Neural cell (in vitro differentiated cells): ENCODE measurements at regions not wholly inside any gene's neighbourhood (a gene's known extent, or its start where the extent isn't known, plus 50 kb on each side); places are given as distances from the start of the nearest gene placed in this dataset.

Source experiments
- H2AFZ ChIP-seq: fragments of 200-600, 300-800 bp; sonication (generic), shearing (Covaris generic); 2 replicates; pipeline ENCODE4 v1.6.0; 2014; ENCODE audit warnings: low read depth, mild to moderate bottlenecking, antibody characterized with exemption, low read length, moderate library complexity
- H3F3A ChIP-seq: fragments of 200-600 bp; shearing (Covaris generic); 2 replicates; pipeline ENCODE4 v1.6.1; 2016; ENCODE audit warnings: mild to moderate bottlenecking, moderate library complexity, mixed read lengths, antibody characterized with exemption, low read length; ENCODE audit not compliant: insufficient read depth, poor library complexity, severe bottlenecking
- H3K27ac ChIP-seq: fragments of 200-600, 300-800 bp; sonication (generic), shearing (Covaris generic); 2 replicates; pipeline ENCODE4 v1.5.1; 2014; ENCODE audit warnings: mild to moderate bottlenecking, low read length, moderate library complexity
- H3K27me3 ChIP-seq: fragments of 300-800, 200-600 bp; sonication (generic), shearing (Covaris generic); 2 replicates; pipeline ENCODE4 v1.6.0; 2014; ENCODE audit warnings: mild to moderate bottlenecking, low read depth, low read length, moderate library complexity; ENCODE audit not compliant: insufficient read depth
- H3K36me3 ChIP-seq: fragments of 300-800, 200-600 bp; sonication (generic), shearing (Covaris generic); 2 replicates; pipeline ENCODE4 v1.5.1; 2014; ENCODE audit warnings: mild to moderate bottlenecking, antibody characterized with exemption, low read length, moderate library complexity; ENCODE audit not compliant: insufficient read depth
- H3K4me2 ChIP-seq: fragments of 300-800, 200-600 bp; sonication (generic), shearing (Covaris generic); 2 replicates; pipeline ENCODE4 v1.6.0; 2014; ENCODE audit warnings: mild to moderate bottlenecking, low read length
- H3K4me3 ChIP-seq: fragments of 300-800, 200-600 bp; sonication (generic), shearing (Covaris generic); 2 replicates; pipeline ENCODE4 v1.5.1; 2014; ENCODE audit warnings: mild to moderate bottlenecking, low read length, moderate library complexity
- H3K79me2 ChIP-seq: fragments of 200-600 bp; shearing (Covaris generic); replicated peaks from 2 replicates; pipeline ENCODE4 v1.6.0; 2014; ENCODE audit warnings: mild to moderate bottlenecking, low read length, moderate library complexity; ENCODE audit not compliant: insufficient read depth
- H3K9ac ChIP-seq: fragments of 300-800, 200-600 bp; sonication (generic), shearing (Covaris generic); 2 replicates; pipeline ENCODE4 v1.6.1; 2016; ENCODE audit warnings: mild to moderate bottlenecking, low read length, mixed read lengths
- H3K9me2 ChIP-seq: fragments of 200-600 bp; shearing (Covaris generic); 2 replicates; pipeline ENCODE4 v1.6.1; 2016; ENCODE audit warnings: mild to moderate bottlenecking, low read length, mixed read lengths; ENCODE audit not compliant: insufficient read depth
- H3K9me3 ChIP-seq: fragments of 200-600, 300-800 bp; sonication (generic), shearing (Covaris generic); 2 replicates; pipeline ENCODE4 v1.6.1; 2016; ENCODE audit warnings: mild to moderate bottlenecking, mixed run types, low read length, moderate library complexity, mixed read lengths
- H4K20me1 ChIP-seq: fragments of 200-600 bp; shearing (Covaris generic); 2 replicates; pipeline ENCODE4 v1.6.1; 2016; ENCODE audit warnings: mild to moderate bottlenecking, mixed run types; ENCODE audit not compliant: insufficient read depth
- EP300 ChIP-seq: fragments of 450-650 bp; conservative IDR thresholded peaks from 2 replicates; pipeline ENCODE4 v1.6.1; 2014; ENCODE audit warnings: antibody characterized with exemption, mild to moderate bottlenecking, moderate library complexity; ENCODE audit not compliant: poor library complexity, severe bottlenecking
- EZH2 ChIP-seq: fragments of 200-600, 300-800 bp; shearing (Covaris generic), sonication (generic); IDR thresholded peaks from 2 replicates; pipeline ENCODE4 v1.6.1; 2014; ENCODE audit warnings: antibody characterized with exemption, low read length, borderline replicate concordance, mild to moderate bottlenecking; ENCODE audit not compliant: insufficient read depth, poor library complexity, severe bottlenecking
- MXI1 ChIP-seq: fragments of 450-650 bp; conservative IDR thresholded peaks from 2 replicates; pipeline ENCODE4 v1.6.1; 2014; ENCODE audit warnings: antibody characterized with exemption, mild to moderate bottlenecking; ENCODE audit not compliant: poor library complexity, severe bottlenecking
- POLR2AphosphoS5 ChIP-seq: IDR thresholded peaks from 2 replicates; pipeline ENCODE4 v1.6.1; 2012
- RAD21 ChIP-seq: fragments of 450-650 bp; conservative IDR thresholded peaks from 2 replicates; pipeline ENCODE4 v1.6.1; 2014; ENCODE audit warnings: antibody characterized with exemption, mild to moderate bottlenecking, moderate library complexity
- SMC3 ChIP-seq: fragments of 450-650 bp; conservative IDR thresholded peaks from 2 replicates; pipeline ENCODE4 v1.6.1; 2014; ENCODE audit warnings: antibody characterized with exemption, mild to moderate bottlenecking, moderate library complexity; ENCODE audit not compliant: poor library complexity
- TAF1 ChIP-seq: IDR thresholded peaks from 2 replicates; pipeline ENCODE4 v1.6.1; 2012; ENCODE audit warnings: low read depth
- TF ChIP-seq, protein P1 (sequence below): fragments of 450-650 bp; IDR thresholded peaks from 2 replicates; pipeline ENCODE4 v1.5.1; 2014; ENCODE audit warnings: antibody characterized with exemption, mild to moderate bottlenecking, moderate library complexity; ENCODE audit not compliant: poor library complexity, severe bottlenecking
- TF ChIP-seq, protein P2 (sequence below): IDR thresholded peaks from 2 replicates; pipeline ENCODE4 v1.6.1; 2012; ENCODE audit warnings: borderline replicate concordance

DNA sequence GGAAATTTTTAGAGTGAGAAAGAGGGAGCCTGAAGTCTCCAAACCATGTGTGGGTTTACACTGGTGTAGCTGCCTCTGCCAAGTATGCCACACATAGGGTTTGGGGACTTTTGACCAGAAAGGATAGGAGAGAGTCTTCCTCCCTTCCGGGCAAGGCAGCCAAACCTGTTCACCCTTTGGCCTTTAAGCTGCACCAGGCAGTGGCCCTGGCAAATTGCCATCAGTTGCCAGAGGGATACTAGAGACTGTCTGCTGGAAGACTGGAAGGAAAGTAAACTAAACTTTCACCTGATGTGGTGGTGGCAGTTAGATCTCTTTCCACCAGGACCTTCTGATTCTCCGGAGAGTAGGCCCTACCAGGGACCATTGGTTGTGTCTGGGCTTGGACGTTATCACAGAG, 1263.2 kb downstream of the FAM181B start:
- TF ChIP-seq MXI1 (no peak), TAF1 (no peak), EZH2 (no peak), RAD21 (no peak), POLR2AphosphoS5 (no peak), SMC3 (no peak), EP300 (no peak)
- TF ChIP-seq, protein P1, sequence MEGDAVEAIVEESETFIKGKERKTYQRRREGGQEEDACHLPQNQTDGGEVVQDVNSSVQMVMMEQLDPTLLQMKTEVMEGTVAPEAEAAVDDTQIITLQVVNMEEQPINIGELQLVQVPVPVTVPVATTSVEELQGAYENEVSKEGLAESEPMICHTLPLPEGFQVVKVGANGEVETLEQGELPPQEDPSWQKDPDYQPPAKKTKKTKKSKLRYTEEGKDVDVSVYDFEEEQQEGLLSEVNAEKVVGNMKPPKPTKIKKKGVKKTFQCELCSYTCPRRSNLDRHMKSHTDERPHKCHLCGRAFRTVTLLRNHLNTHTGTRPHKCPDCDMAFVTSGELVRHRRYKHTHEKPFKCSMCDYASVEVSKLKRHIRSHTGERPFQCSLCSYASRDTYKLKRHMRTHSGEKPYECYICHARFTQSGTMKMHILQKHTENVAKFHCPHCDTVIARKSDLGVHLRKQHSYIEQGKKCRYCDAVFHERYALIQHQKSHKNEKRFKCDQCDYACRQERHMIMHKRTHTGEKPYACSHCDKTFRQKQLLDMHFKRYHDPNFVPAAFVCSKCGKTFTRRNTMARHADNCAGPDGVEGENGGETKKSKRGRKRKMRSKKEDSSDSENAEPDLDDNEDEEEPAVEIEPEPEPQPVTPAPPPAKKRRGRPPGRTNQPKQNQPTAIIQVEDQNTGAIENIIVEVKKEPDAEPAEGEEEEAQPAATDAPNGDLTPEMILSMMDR = no peak
- TF ChIP-seq, protein P2, sequence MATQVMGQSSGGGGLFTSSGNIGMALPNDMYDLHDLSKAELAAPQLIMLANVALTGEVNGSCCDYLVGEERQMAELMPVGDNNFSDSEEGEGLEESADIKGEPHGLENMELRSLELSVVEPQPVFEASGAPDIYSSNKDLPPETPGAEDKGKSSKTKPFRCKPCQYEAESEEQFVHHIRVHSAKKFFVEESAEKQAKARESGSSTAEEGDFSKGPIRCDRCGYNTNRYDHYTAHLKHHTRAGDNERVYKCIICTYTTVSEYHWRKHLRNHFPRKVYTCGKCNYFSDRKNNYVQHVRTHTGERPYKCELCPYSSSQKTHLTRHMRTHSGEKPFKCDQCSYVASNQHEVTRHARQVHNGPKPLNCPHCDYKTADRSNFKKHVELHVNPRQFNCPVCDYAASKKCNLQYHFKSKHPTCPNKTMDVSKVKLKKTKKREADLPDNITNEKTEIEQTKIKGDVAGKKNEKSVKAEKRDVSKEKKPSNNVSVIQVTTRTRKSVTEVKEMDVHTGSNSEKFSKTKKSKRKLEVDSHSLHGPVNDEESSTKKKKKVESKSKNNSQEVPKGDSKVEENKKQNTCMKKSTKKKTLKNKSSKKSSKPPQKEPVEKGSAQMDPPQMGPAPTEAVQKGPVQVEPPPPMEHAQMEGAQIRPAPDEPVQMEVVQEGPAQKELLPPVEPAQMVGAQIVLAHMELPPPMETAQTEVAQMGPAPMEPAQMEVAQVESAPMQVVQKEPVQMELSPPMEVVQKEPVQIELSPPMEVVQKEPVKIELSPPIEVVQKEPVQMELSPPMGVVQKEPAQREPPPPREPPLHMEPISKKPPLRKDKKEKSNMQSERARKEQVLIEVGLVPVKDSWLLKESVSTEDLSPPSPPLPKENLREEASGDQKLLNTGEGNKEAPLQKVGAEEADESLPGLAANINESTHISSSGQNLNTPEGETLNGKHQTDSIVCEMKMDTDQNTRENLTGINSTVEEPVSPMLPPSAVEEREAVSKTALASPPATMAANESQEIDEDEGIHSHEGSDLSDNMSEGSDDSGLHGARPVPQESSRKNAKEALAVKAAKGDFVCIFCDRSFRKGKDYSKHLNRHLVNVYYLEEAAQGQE = no peak
- Histone ChIP-seq H3K4me2 (no peak overlapping the region), H2AFZ (no peak overlapping the region)

DNA sequence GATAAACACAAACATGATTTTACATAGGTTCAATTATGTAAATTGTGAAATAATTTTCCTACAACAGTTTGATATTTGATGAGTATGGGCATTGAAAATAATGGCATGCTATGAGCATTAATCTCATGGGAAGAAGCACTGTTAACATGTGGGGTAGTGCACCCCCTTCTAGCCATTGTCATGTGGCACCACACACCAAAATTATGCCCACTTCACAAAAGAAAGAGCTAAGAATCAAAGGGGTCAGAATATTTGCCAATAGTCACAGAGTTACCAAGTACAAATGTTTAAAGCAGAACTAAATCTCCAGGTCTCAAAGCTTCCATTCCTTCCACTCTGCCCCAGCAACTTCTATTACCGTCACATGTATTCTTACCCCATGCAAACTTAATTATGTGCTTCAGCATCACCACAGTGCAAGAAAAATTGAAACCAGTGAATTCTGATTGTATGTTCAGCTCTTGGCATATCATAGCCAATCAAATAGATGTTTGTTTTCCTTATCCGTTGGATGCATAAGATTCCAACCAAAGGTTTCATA, 1273.8 kb downstream of the FAM181B start:
- no peak overlapping the region for H3K9ac ChIP-seq
- H3F3A ChIP-seq = no peaks in the 10 kb centered on the region
- H3K79me2 ChIP-seq = no peaks in the 10 kb centered on the region
- no peaks in the 10 kb centered on the region for H3K36me3 ChIP-seq
- no peaks in the 10 kb centered on the region for H3K9me2 ChIP-seq
- no peak for TF ChIP-seq TAF1
- TF ChIP-seq SMC3 = no peak
- TF ChIP-seq EZH2 = no peak
- no peak for TF ChIP-seq EP300
- TF ChIP-seq MXI1 = no peak
- H3K27me3 ChIP-seq = no peaks in the 10 kb centered on the region
- H2AFZ ChIP-seq = no peak overlapping the region
- no peak overlapping the region for H3K4me3 ChIP-seq
- H3K27ac ChIP-seq = no peak overlapping the region
- no peak overlapping the region for H3K4me2 ChIP-seq
- H4K20me1 ChIP-seq = no peaks in the 10 kb centered on the region
- H3K9me3 ChIP-seq = no peaks in the 10 kb centered on the region

More for the DNA sequence above, 1263.2 kb downstream of the FAM181B start:
- Histone ChIP-seq H3K27me3 (no peaks in the 10 kb centered on the region), H3K79me2 (no peaks in the 10 kb centered on the region), H3K4me3 (no peak overlapping the region), H4K20me1 (no peaks in the 10 kb centered on the region), H3F3A (no peaks in the 10 kb centered on the region), H3K36me3 (no peaks in the 10 kb centered on the region), H3K9ac (no peak overlapping the region), H3K9me3 (no peaks in the 10 kb centered on the region), H3K9me2 (no peaks in the 10 kb centered on the region), H3K27ac (no peak overlapping the region)
